KBM-7 (cell line): ENCODE measurements at regions not wholly inside any gene's neighbourhood (a gene's known extent, or its start where the extent isn't known, plus 50 kb on each side); places are given as distances from the start of the nearest gene placed in this dataset.

ENCODE experiments used
- DNase-seq: peaks from one replicate; pipeline ENCODE4 v3.0.0-alpha.2; 2015
- in situ Hi-C: fragments of 300-500 bp; cut with MboI; formaldehyde crosslinking; loops from 2 replicates; pipeline ENCODE4 v1.14.3; 2020; ENCODE audit warnings: low sequenced_read_pairs, low pct_unique_long_range_greater_than_20kb, mixed read lengths

- in situ Hi-C loops = no loop called here
- DNase-seq = no peak
These were observed 962.9 kb downstream of the VRK1 start for GRCh38 chr14:97760050-97760449.

GRCh38 chr14:97762386-97762785 lies 965.2 kb downstream of the VRK1 start:
- in situ Hi-C loops = no loop called here
- DNase-seq = no peak

DNA sequence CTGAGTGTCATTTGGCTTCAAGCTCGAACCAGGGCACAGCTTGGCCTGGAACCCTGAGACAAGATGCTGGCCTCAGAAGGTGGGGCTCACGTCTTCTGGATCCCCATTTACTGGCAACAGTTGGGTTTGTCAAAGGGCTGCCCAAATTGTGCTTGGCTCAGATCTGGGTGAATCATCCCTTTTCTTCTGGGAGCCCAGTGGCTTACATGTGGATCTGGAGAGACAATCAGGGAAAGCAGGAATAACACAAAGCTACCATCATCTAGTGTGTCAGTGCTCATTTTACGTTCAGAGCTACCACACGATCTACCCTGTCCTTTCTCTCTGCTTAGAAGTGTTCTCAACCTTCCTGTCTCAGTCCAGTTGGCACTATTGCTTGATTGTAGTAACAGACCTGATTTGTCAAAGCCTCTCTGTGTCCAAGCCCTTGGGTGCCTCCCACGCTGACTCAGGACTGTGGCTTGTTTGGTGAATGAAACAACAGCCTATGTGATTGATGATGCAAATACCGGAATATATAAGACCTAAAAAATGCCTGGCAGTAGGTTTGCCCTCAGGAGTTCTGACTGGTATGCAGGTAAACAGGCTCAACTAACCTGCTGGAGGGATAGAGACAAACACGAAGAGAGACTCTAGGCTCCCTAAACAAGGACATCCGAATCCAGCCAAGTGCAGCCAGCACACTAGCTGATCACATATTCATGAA lies 974.3 kb downstream of the VRK1 start:
- in situ Hi-C loops = no loop called here
- no peak for DNase-seq

GRCh38 chr14:97773598-97773997 lies 976.4 kb downstream of the VRK1 start:
- no peak for DNase-seq
- in situ Hi-C loops = no loop called here

DNA sequence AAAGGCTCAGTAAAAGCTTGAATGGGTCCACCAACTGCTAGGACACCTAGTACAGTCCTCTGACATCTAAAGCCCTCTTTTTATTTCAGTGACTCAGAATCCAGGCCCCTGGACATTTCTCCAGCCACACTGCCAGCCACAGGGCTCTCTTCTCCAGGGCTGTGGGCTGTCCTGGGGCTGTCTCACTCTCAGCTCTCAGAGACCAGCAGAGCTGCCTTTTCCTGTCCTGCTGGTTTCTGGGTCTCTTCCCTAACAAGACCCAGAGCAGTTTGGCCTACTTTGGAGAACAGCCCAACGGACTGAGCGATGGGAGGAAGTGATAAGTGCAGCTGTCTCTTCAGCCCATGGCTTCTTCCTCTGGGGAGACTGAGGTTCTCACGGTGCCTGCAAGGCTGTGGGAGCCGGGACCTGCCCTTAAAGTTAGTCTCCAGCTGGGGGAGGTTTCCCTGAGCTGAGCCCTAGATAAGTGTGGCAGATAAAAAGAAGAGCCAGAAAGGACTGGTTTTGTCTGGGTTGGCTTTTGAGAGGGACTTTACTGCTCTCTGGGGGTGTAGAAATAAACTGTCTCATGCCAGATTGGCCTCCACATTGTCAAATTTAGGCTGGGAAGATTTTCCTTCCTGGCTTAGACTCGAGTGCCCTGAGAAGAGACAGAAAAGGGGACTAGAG lies 979.8 kb downstream of the VRK1 start:
- DNase-seq = no peak

GRCh38 chr14:97777622-97778355 lies 980.6 kb downstream of the VRK1 start:
- in situ Hi-C loops = no loop called here
- DNase-seq = no peak

More for the DNA sequence above, 979.8 kb downstream of the VRK1 start:
- in situ Hi-C loops = no loop called here

DNA sequence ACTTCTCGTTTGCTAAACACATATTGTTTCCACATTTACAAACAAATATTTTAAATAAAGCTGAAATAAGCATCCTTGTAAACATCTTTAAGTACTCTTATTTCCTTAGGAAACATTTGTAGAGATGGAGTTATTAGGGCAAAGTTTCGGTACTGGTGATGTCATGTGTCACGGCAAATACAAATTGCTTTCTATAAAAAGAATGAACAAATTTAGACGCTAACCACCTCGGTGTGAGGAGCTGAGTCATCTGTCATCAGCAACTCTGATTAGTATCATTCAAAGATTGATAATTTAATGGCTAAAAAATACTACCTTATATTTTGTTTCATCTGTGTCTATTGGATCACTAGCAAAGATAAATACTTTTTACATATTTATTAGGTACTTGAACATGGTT lies 982.0 kb downstream of the VRK1 start:
- DNase-seq = no peak
- in situ Hi-C loops = no loop called here

DNA sequence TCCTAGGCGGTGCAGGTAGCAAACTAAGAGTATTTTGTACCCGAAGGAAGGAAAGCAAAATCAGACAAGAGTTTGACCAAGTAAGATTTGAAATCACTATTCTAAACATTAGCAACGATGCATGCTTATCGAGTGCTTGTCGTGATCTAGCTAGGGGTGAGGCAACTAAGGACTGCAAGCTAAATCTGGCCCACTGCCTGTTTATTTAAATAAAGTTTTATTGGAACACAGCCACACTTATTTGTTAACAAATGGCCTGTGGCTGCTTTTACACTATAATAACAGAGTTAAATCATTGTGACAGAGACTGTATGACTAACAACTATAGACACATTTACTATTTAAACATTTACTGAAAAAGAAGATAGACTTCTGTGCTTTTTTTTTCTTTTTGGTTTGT lies 983.6 kb downstream of the VRK1 start:
- no peak for DNase-seq
- in situ Hi-C loops = no loop called here

GRCh38 chr14:97781961-97782360 lies 984.8 kb downstream of the VRK1 start:
- DNase-seq = no peak
- in situ Hi-C loops = no loop called here

DNA sequence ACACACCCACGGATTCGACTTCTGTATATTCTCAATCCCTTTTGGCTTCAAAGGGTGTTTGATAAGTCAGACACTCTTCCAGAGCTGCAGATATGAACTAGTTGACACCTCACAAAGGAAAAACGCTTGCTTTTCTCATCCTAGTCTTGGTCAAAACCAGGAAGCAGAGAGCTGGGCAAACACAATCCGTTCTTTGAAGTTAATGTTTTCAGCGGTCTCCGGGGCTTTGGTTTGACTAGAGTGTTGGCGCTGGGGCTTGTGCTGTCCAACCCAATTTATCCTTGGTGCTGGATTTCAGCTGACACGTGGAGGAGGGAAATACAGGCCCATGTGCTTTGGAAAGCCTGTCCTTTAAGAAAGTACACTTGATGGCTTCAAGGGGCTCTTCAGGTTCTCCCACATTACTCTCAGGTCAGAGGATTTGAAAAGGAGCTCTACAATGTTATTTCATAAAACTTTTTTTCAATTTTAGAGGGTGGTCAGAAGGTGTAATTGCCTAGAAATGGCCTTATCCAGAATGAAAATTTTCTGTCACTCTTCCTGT lies 985.8 kb downstream of the VRK1 start:
- in situ Hi-C loops = no loop called here
- DNase-seq = no peak

GRCh38 chr14:97785495-97785894 lies 988.3 kb downstream of the VRK1 start:
- DNase-seq = no peak
- in situ Hi-C loops = no loop called here

GRCh38 chr14:97788364-97788763 lies 991.2 kb downstream of the VRK1 start:
- in situ Hi-C loops = no loop called here
- peak; percentile 29 for DNase-seq

DNA sequence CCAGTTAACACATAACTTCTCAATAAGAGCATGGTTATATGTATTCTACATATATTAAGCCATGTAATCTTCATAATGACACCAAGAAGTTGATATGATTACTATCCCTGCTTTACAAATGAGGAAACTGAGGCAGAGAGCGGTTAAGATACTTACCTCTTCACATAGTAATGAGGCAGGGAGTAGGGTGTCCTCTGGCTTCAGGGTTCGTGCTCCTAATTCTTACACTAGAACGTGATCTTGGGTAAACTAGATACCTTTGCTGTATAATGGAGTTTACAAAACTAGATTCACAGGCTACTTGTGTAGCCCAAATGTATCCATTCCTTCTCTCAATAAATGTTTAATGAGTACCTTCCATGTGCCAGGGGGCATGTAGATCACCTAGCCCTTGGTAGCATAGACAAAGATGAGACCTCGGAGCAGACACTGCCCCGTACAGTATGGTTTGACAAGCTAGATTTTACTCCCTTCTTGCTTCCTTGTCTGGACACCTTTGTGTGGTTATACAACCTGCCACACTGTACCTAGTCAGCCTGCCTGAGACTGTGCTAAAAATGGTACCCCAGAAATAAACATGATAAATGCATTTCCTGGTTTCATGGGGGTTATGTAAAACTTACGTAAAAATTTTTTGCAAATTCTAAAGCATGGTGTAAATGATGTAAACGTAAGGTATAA lies 991.8 kb downstream of the VRK1 start:
- no peak for DNase-seq
- in situ Hi-C loops = no loop called here

- no peak for DNase-seq
- in situ Hi-C loops = no loop called here
These were observed 993.9 kb downstream of the VRK1 start for GRCh38 chr14:97791072-97791471.

GRCh38 chr14:97791906-97792305 lies 994.7 kb downstream of the VRK1 start:
- in situ Hi-C loops = no loop called here
- no peak for DNase-seq

DNA sequence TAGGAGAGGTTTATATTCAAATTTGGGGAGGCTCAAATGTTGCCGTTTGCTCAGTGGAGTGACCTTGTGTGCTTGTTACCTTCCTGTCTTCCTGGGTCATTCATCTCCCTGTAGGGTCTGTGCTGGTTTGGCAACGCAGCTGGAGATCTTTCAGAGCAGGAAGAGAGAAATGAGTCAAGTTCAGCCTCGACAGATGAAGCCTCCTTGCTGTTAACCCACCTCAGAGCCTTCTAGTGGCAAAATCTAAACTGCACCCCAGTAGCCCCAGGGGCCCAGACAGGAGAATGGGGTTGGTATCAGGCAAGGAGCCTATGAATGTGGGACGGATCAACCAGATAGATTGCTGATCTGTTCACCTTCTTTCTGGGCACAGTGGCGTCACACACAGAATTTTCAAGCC lies 999.3 kb downstream of the VRK1 start:
- DNase-seq = no peak
- in situ Hi-C loops = no loop called here

DNA sequence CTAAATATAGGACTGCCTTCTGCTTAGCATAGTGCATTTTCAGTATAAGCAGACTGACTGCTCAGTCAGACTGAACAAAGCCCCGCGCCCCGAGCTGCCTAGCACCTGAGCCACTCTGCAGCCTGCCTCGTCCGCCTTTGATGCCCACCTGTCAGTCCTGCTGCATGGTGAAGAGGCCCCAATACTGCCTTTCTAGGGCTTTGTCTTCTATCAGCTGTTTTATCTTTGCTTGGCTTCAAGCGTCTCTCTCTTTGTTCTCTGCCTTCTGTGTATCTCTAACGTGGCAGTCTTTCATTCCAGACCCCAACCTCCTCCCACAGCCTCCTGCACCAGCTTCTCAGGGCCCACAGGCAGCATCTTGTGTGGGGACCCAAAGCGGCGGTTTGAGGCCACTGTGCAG lies 1001.0 kb downstream of the VRK1 start:
- in situ Hi-C loops = no loop called here
- no peak for DNase-seq

- in situ Hi-C loops = no loop called here
- DNase-seq = no peak
These were observed 1005.5 kb downstream of the VRK1 start for GRCh38 chr14:97802430-97803373.

- in situ Hi-C loops = no loop called here
- DNase-seq = no peak
These were observed 1006.9 kb downstream of the VRK1 start for GRCh38 chr14:97804056-97804455.
